Brain pericyte (primary cell): ENCODE measurements at regions not wholly inside any gene's neighbourhood (a gene's known extent, or its start where the extent isn't known, plus 50 kb on each side); places are given as distances from the start of the nearest gene placed in this dataset.

Source experiments
- DNase-seq: peaks from one replicate; pipeline ENCODE4 v3.0.0-alpha.2; 2012; ENCODE audit warnings: low read depth, low spot score

GRCh38 chr7:47664650-47665195 lies 82.8 kb upstream of the TNS3 start:
- no peak for DNase-seq

DNA sequence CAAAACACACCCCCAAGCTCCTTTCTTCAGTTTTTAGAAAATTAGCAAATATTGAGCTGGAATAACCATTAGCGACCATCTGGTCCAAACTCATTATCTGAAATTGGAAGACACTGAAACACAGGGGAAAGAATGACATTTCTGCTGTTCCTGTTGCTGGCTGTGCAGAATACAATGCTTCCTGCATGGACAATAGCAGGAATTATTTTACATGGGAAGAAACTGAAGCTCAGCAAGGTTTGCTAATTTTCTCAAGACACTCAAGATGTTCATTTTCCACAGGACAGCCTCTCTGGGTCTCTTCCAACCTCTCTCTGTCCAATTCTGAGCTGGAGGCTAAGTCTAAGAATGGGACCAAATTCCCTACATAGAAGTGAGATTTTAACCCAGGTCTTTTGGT lies 81.9 kb upstream of the TNS3 start:
- DNase-seq, result no peak

GRCh38 chr7:47663213-47663612 lies 81.3 kb upstream of the TNS3 start:
- no peak for DNase-seq

GRCh38 chr7:47661051-47661714 lies 79.3 kb upstream of the TNS3 start:
- no peak for DNase-seq

- no peak for DNase-seq
These were observed 78.0 kb upstream of the TNS3 start for GRCh38 chr7:47659664-47660462.

DNA sequence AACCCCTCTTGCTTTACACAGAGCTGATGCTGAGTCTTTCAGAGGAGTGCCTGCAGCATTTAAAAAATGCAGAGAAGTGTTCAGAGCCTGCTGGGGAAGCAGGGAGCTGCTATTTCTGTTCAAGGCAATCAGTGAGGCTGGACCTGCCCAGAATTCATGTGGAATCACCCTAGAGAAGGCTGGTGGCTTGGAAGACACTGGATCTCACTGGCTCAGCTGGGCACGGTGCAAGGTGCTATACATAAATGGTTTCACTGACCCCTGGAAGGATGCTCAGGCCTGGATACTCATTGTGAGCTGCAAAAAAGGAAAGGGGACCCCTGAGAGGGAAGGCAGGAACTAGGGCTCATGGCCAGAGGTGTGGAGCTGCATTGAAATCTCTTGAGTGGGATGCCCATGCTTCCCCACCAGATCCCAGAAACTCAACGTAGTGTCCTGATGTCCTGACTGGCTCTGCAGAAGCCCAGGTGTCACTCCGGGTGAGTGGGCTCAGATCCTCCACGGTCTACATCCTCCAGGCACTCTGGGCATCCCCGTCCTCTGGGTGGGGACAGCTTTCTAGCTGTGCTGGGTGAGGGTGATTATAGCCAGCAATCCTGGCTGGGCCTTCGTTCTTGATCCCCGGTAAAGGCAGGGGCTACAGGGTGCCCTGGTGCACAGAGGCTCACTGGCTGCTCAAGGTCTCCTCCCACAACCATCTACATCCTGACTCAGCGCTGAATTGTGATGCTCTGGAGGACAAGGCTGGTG lies 77.2 kb upstream of the TNS3 start:
- DNase-seq, result no peak

GRCh38 chr7:47657126-47657525 lies 75.2 kb upstream of the TNS3 start:
- no peak for DNase-seq

- DNase-seq, result no peak
These were observed 72.9 kb upstream of the TNS3 start for GRCh38 chr7:47654672-47655298.

DNA sequence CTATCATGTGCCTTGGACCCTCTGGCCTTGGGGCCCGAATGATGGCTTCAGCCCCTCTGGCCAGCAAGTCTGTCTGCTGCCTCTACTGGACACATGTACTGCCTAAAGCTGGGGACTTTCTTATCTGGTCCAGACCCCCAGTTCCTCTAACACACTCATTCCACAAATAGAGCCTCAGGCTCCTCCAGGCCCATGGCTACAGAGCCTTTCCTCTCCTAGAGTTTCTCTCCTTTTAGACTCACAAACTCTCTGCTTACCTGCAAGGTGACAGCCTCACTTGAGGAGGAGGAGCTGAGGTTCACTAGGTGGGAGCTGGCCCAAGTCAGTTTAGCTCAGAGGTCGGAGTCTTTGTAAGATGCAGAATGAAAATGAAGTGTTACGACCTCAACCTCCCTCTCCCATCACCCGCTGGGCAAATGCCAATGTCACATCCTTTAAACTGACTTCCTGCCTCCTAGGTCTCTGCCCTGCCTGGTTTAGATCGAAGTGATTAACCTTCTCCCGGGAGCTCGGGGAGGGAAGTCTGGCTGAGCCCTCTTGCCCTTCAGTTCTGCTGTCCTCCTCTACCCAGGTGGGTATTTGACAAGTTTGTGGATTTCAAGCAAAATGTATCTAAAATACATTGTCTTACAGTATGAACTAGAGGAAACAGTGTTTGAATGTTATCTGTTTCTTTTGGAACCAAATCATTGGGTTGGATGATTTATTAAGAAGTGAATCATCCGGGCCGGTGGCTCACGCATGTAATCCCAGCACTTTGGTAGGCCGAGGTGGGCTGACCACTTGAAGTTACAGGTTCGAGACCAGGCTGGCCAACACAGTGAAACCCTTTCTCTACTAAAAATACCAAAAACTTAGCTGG lies 71.9 kb upstream of the TNS3 start:
- no peak for DNase-seq

- no peak for DNase-seq
These were observed 70.7 kb upstream of the TNS3 start for GRCh38 chr7:47652591-47652990.

DNA sequence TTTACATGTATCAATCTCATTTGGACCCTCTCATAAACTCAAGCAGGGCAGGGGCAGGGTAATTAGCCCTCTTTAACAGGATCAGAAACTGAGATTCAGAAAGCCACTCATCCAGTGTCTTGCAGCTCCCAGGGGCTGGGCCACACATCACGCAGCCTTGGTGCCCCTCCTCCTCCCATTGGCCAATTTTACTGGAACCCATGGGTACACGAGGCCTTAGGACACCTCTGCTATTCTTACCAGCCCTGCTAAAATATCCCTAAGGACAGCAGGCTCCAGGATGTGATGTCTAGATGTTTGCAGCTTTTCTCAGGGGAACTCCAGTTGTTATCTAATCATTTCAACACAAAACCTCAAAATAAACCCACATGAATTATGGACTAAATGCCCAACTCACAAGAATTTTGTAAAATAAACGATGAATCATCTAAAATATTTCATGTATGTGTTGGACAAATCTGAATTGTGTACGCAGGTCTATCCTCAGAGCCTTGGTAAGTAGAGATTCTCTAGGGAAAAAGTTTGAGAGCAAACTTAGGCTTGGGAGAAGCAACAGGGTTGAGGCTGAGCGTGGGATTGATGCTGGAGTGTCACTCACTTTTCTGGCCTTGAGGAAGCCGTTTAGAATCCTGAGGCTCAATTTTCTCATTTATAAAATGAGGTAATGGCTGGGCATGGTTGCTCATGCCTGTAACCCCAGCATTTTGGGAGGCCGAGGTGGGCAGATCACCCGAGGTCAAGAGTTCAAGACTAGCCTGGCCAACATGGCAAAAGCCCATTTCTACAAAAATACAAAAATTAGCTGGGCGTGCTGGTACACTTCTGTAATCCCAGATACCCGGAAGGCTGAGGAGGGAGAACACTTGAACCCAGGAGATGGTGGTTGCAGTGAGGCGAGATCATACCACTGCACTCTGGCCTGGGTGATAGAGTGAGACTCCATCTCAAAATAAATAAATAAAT lies 69.7 kb upstream of the TNS3 start:
- peak; percentile 75 for DNase-seq

GRCh38 chr7:47649919-47650318 lies 68.0 kb upstream of the TNS3 start:
- DNase-seq, result no peak

DNA sequence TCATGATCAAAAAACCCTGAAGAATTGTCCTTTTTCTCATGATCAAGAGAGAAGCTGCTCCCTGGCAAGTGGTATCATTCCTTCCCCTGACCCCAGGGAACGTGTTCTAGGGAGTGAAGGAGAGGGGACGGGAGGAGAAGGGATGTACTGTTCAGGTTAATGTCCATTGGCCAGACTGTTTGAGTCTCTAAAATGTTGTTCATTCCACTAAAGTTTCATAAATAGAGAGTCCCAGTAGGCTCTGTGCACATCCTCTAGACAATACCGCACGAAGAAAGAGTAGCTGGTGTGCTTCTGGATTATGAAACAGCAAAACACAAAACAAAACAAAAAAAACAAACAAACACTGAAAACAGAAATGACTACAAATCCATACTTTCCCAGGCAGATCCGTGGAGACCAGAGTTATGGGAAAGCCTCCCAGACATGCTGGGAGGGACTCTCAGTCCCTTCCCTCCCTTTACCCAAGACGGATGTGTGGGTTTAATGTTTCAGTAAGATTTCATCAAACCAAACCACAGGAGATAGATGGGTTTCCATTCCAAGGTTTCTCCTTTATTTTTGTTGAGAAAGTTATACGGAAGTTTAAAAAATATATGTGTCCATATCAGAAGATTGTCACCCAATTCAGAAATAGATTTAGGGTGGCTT lies 66.5 kb upstream of the TNS3 start:
- peak; percentile 53 for DNase-seq

- DNase-seq, result no peak
These were observed 66.0 kb upstream of the TNS3 start for GRCh38 chr7:47647918-47648250.

DNA sequence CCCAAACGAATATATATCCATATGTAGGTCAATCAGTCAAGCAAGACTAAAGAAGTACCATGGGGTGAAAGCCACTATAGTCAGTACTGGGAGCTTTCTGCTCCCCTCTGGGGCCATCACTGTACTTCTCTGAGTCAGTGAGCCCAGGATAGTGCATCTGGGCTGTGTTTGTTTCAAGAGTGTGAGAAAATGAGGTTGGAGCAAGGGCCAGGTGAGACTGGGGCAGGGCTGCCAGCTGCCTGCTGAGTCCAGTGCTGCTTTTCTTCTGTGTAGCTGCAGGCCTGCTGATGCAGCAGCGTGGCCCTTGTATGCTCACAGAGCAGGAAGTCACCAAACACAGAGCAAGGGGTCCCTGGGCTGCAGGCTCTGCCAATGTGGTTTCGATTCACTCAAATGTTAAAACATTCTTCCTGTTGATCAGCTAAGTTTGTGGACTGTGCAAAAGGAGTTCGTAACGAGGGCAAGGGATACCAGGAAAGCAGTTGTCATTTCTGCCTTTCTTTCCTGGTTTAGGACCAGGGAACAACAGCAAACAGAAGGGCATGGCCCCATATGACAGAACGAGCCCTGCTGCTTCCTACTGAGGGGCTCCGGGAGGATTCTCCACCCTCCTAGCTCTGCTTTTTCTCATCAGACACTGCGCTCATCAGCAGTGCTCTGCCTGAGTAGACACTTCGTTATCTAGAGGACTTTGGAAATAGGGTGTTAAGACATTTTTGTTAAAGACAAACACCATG lies 65.4 kb upstream of the TNS3 start:
- DNase-seq, result no peak

DNA sequence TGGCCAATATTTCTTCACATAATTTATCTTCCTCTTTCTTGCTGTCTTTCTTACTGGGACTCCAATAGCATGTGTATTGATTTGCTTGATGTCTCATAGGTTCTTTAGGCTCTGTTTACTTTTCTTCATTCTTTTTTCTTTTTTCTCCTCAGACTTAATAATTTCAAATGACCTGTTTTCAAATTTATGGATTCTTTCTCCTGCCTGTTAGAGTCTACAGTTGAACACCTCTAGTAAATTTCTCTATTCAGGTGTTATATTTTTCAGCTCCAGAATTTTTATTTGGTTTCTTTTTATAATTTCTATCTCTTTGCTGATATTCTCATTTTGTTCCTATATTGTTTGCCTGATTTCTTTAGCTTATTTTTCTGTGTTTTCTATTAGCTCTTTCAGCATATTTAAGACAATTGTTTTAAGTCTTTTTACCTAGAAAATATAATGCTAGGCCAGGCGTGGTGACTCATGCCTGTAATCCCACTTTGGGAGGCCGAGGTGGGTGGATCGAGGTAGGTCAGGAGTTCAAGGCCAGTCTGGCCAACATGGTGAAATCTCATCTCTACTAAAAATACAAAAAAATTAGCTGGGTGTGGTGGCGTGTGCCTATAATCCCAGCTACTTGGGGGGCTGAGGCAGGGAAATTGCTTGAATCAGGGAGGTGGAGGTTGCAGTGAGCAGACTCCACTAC lies 61.9 kb upstream of the TNS3 start:
- DNase-seq, result no peak

DNA sequence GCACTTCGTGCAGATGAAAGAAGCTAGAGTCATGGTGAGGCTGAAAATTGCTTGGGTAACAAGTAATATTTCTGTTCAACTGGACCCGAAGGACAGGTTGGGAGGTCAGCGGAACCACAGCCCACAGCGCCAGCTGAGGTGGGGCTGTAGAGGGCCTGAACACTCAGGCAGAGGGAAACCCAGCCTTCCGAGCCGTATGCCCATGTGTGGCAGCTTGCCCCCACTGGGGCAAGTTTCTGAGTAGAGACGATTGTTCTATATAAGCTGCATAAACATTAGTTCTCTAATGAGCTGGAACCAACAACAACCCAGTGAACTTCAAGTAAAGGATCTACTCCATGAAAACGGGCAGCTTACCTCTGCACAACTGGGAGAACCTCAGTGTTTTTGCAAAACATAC lies 58.4 kb upstream of the TNS3 start:
- DNase-seq, result no peak

- no peak for DNase-seq
These were observed 57.7 kb upstream of the TNS3 start for GRCh38 chr7:47639495-47640110.
